IMR-90 (cell line): ENCODE measurements at regions not wholly inside any gene's neighbourhood (a gene's known extent, or its start where the extent isn't known, plus 50 kb on each side); places are given as distances from the start of the nearest gene placed in this dataset.

Experiments
- ATAC-seq: fragments of 200-7000 bp; cut with Tn5 transposase; 2 replicates; pipeline ENCODE4 v1.9.1; 2020; ENCODE audit warnings: low read depth, mild to moderate bottlenecking, moderate library complexity
- BruUV-seq: library from RNA; stranded (reverse); fragments of 400-500 nt; replicated peaks from 2 replicates; lab custom pipeline; 2021; lab: Mats Ljungman, UMichigan
- CTCF ChIA-PET: fragments of 300-600 bp; formaldehyde crosslinking; extraction: SDS; loops from one replicate; lab custom pipeline; 2021; ENCODE audit warnings: antibody characterized with exemption; lab: Yijun Ruan, JAX
- POLR2A ChIA-PET: fragments of 300-600 bp; sonication (Branson Sonifier 250); formaldehyde crosslinking; loops from one replicate; lab custom pipeline; 2022; ENCODE audit warnings: antibody characterized with exemption; ENCODE audit not compliant: unreplicated experiment; lab: Charles Lee
- DNase-seq: peaks from one replicate; pipeline ENCODE4 v3.0.0; 2013
- H2AFZ ChIP-seq: replicated peaks from 2 replicates; pipeline ENCODE3; 2013; ENCODE audit warnings: low read length, mild to moderate bottlenecking; ENCODE audit not compliant: poor library complexity
- H2AK5ac ChIP-seq: 2 replicates; pipeline ENCODE4 v1.6.1; 2013; ENCODE audit warnings: low read depth, low read length, inconsistent platforms
- H2AK9ac ChIP-seq: replicated peaks from 2 replicates; pipeline ENCODE3; 2013; ENCODE audit warnings: mild to moderate bottlenecking, low read depth, low read length, moderate library complexity; ENCODE audit not compliant: poor library complexity
- H2BK120ac ChIP-seq: 2 replicates; pipeline ENCODE4 v1.6.1; 2013; ENCODE audit warnings: low read depth, low read length, inconsistent platforms
- H2BK15ac ChIP-seq: 3 replicates; pipeline ENCODE4 v1.6.1; 2013; ENCODE audit warnings: low read depth, low read length, inconsistent platforms
- H2BK20ac ChIP-seq: 2 replicates; pipeline ENCODE4 v1.6.1; 2013; ENCODE audit warnings: low read depth, mild to moderate bottlenecking, inconsistent platforms, low read length, moderate library complexity
- H2BK5ac ChIP-seq: 2 replicates; pipeline ENCODE4 v1.6.1; 2013; ENCODE audit warnings: mild to moderate bottlenecking, low read depth, low read length, inconsistent platforms; ENCODE audit not compliant: poor library complexity, severe bottlenecking
- H3K14ac ChIP-seq: replicated peaks from 2 replicates; pipeline ENCODE4 v1.6.1; 2013; ENCODE audit warnings: low read depth, low read length, inconsistent platforms
- H3K18ac ChIP-seq: 2 replicates; pipeline ENCODE4 v1.6.1; 2013; ENCODE audit warnings: low read depth, low read length, control low read depth
- H3K23ac ChIP-seq: 2 replicates; pipeline ENCODE4 v1.6.1; 2013; ENCODE audit warnings: low read depth, low read length, inconsistent platforms
- H3K27ac ChIP-seq: 2 replicates; pipeline ENCODE4 v1.5.1; 2013; ENCODE audit warnings: mild to moderate bottlenecking, control low read depth, low read length; ENCODE audit not compliant: insufficient read depth
- H3K27me3 ChIP-seq: 2 replicates; pipeline ENCODE4 v1.6.1; 2013; ENCODE audit warnings: low read length; ENCODE audit not compliant: control insufficient read depth, insufficient read depth
- H3K36me3 ChIP-seq: 2 replicates; pipeline ENCODE4 v1.6.1; 2013; ENCODE audit warnings: low read length, mixed read lengths; ENCODE audit not compliant: control insufficient read depth, insufficient read depth
- H3K4ac ChIP-seq: 2 replicates; pipeline ENCODE4 v1.6.1; 2013; ENCODE audit warnings: low read depth, low read length, inconsistent platforms
- H3K4me1 ChIP-seq: 2 replicates; pipeline ENCODE4 v1.6.1; 2013; ENCODE audit warnings: low read length, mixed read lengths; ENCODE audit not compliant: control insufficient read depth, insufficient read depth
- H3K4me2 ChIP-seq: 2 replicates; pipeline ENCODE4 v1.6.1; 2013; ENCODE audit warnings: low read depth, mild to moderate bottlenecking, control low read depth, low read length, moderate library complexity
- H3K4me3 ChIP-seq: 2 replicates; pipeline ENCODE4 v1.5.1; 2013; ENCODE audit warnings: low read depth, mild to moderate bottlenecking, control low read depth, low read length, moderate library complexity; ENCODE audit not compliant: insufficient read depth
- H3K56ac ChIP-seq: 2 replicates; pipeline ENCODE4 v1.6.1; 2013; ENCODE audit warnings: low read length, inconsistent platforms; ENCODE audit not compliant: insufficient read depth; ENCODE audit errors: extremely low read depth
- H3K79me1 ChIP-seq, 2 experiments: 2 replicates each; pipeline ENCODE4 v1.6.1; 2013; ENCODE audit warnings: low read length in 2 of 2, inconsistent platforms in 1 of 2, low read depth in 1 of 2
- H3K9ac ChIP-seq: 2 replicates; pipeline ENCODE4 v1.6.1; 2013; ENCODE audit warnings: low read depth, low read length, control low read depth
- H3K9me1 ChIP-seq: 2 replicates; pipeline ENCODE4 v1.6.1; 2013; ENCODE audit warnings: low read length, inconsistent platforms; ENCODE audit not compliant: insufficient read depth
- H3K9me3 ChIP-seq: 2 replicates; pipeline ENCODE4 v1.6.1; 2013; ENCODE audit warnings: low read length; ENCODE audit not compliant: control insufficient read depth, insufficient read depth
- H4K20me1 ChIP-seq: 2 replicates; pipeline ENCODE4 v1.6.1; 2013; ENCODE audit warnings: low read length, inconsistent platforms; ENCODE audit not compliant: insufficient read depth
- H4K5ac ChIP-seq: 2 replicates; pipeline ENCODE4 v1.6.1; 2013; ENCODE audit warnings: mild to moderate bottlenecking, low read depth, low read length, control low read depth
- H4K8ac ChIP-seq, 2 experiments: 2 replicates each; pipeline ENCODE4 v1.6.1; 2013; ENCODE audit warnings: low read depth in 2 of 2, low read length in 2 of 2, control low read depth in 1 of 2, inconsistent platforms in 1 of 2
- H4K91ac ChIP-seq: 2 replicates; pipeline ENCODE4 v1.6.1; 2013; ENCODE audit warnings: low read depth, low read length, inconsistent platforms; ENCODE audit not compliant: insufficient read depth
- BHLHE40 ChIP-seq: fragments of 150-350 bp; IDR thresholded peaks from 2 replicates; pipeline ENCODE4 v1.6.1; 2016; ENCODE audit warnings: mild to moderate bottlenecking, low read depth, low read length
- CEBPB ChIP-seq: IDR thresholded peaks from 2 replicates; pipeline ENCODE4 v1.6.1; 2012; ENCODE audit warnings: low read depth, low read length, improper control_type of control experiment
- CHD1 ChIP-seq: IDR thresholded peaks from 2 replicates; pipeline ENCODE4 v1.6.1; 2012; ENCODE audit warnings: low read depth, low read length, improper control_type of control experiment
- FOS ChIP-seq: fragments of 150-350 bp; IDR thresholded peaks from 2 replicates; pipeline ENCODE4 v1.6.1; 2016; ENCODE audit warnings: low read depth, low read length
- MAFK ChIP-seq: IDR thresholded peaks from 2 replicates; pipeline ENCODE4 v1.6.1; 2012; ENCODE audit warnings: low read depth, low read length, improper control_type of control experiment
- MAZ ChIP-seq: IDR thresholded peaks from 2 replicates; pipeline ENCODE4 v1.6.1; 2012; ENCODE audit warnings: low read depth, mild to moderate bottlenecking, low read length, improper control_type of control experiment, moderate library complexity, borderline replicate concordance
- MXI1 ChIP-seq: IDR thresholded peaks from 2 replicates; pipeline ENCODE4 v1.6.1; 2012; ENCODE audit warnings: low read depth, mild to moderate bottlenecking, low read length, moderate library complexity, borderline replicate concordance
- NFE2L2 ChIP-seq: fragments of 150-350 bp; IDR thresholded peaks from 2 replicates; pipeline ENCODE4 v1.6.1; 2016; ENCODE audit warnings: low read depth, mild to moderate bottlenecking, low read length
- POLR2A ChIP-seq: IDR thresholded peaks from 2 replicates; pipeline ENCODE4 v1.6.1; 2012; ENCODE audit warnings: mild to moderate bottlenecking, low read depth, low read length
- RAD21 ChIP-seq: IDR thresholded peaks from 2 replicates; pipeline ENCODE4 v1.6.1; 2012; ENCODE audit warnings: low read length, improper control_type of control experiment
- RCOR1 ChIP-seq: IDR thresholded peaks from 2 replicates; pipeline ENCODE4 v1.6.1; 2012; ENCODE audit warnings: mild to moderate bottlenecking, low read length, improper control_type of control experiment; ENCODE audit not compliant: insufficient replicate concordance
- RFX5 ChIP-seq: IDR thresholded peaks from 2 replicates; pipeline ENCODE4 v1.8.0; 2012; ENCODE audit warnings: low read depth, mild to moderate bottlenecking, low read length, moderate library complexity
- SMC3 ChIP-seq: fragments of 150-350 bp; IDR thresholded peaks from 2 replicates; pipeline ENCODE4 v1.6.1; 2016; ENCODE audit warnings: low read depth, mild to moderate bottlenecking, antibody characterized with exemption, low read length, moderate library complexity
- dilution Hi-C: fragments of 300-500 bp; cut with HindIII; formaldehyde crosslinking; loops from one replicate; pipeline ENCODE4 v1.14.3; 2018; ENCODE audit warnings: low sequenced_read_pairs; ENCODE audit not compliant: unreplicated experiment
- in situ Hi-C: fragments of 300-500 bp; cut with MboI; formaldehyde crosslinking; loops from 3 replicates; pipeline ENCODE4 v1.14.3; 2019; ENCODE audit warnings: low sequenced_read_pairs, inconsistent platforms, mixed read lengths
- intact Hi-C: fragments of 100-400 bp; cut with micrococcal nuclease; formaldehyde crosslinking; loops from 2 replicates; pipeline ENCODE4 v1.10.0; 2022
- TF ChIP-seq, protein P1 (sequence below): fragments of 150-350 bp; IDR thresholded peaks from 2 replicates; pipeline ENCODE4 v1.6.1; 2016; ENCODE audit warnings: low read depth, mild to moderate bottlenecking, low read length, moderate library complexity, borderline replicate concordance
- TF ChIP-seq, protein P2 (sequence below): fragments of 150-350 bp; IDR thresholded peaks from 2 replicates; pipeline ENCODE4 v1.6.1; 2017; ENCODE audit warnings: mild to moderate bottlenecking, antibody characterized with exemption, low read length, low read depth
- TF ChIP-seq, protein P3 (sequence below): conservative IDR thresholded peaks from 2 replicates; pipeline ENCODE4 v1.5.1; 2012; ENCODE audit warnings: mild to moderate bottlenecking, low read depth, low read length, improper control_type of control experiment

DNA sequence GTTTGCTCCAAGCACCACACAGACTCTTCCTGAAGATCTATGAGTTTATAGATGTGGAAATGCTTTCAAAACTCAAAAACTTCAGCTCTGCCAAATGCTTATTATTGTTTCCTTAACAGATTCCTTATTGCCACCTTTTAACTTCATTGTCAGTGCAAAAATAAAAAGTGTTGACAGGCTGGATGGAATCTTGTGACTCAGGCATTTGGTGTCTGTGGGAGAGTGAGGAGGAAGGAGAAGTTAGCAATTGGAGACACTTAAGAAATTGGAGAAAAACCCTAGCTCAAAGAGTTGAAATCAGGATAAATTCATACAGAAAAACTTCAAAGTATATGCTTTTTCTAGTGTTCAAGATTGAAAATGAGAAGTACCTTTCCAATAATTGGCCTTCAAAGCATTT, 140.6 kb upstream of the PUM3 start:
- Histone ChIP-seq H3K4ac (no peak overlapping the region), H3K14ac (no peak overlapping the region), H3K9me3 (no peaks in the 10 kb centered on the region), H3K23ac (no peak overlapping the region), H4K8ac (no peak overlapping the region), H4K20me1 (no peaks in the 10 kb centered on the region), H2BK20ac (no peak overlapping the region), H3K27ac (no peak overlapping the region), H2BK120ac (no peak overlapping the region), H3K4me3 (no peak overlapping the region), H4K91ac (no peak overlapping the region), H3K9ac (no peak overlapping the region), H4K5ac (no peak overlapping the region), H3K56ac (no peak overlapping the region), H2BK15ac (no peak overlapping the region), H2BK5ac (no peak overlapping the region), H3K4me1 (no peaks in the 10 kb centered on the region), H3K9me1 (no peaks in the 10 kb centered on the region), H2AFZ (no peak overlapping the region), H2AK9ac (no peak overlapping the region), H3K79me1 (no peaks in the 10 kb centered on the region), H3K27me3 (peaks cover 3% of the 10 kb centered on the region; the same call in 1 of the 2 replicates), H3K18ac (no peak overlapping the region), H3K36me3 (no peaks in the 10 kb centered on the region), H3K4me2 (no peak overlapping the region), H2AK5ac (no peak overlapping the region)
- ChIA-PET POLR2A (no interaction called here), CTCF (no interaction called here)
- TF ChIP-seq MAFK: no peak
- TF ChIP-seq CEBPB: no peak
- no peak for TF ChIP-seq POLR2A
- no peak for TF ChIP-seq BHLHE40
- TF ChIP-seq CHD1: no peak
- TF ChIP-seq MXI1: no peak
- no peak for TF ChIP-seq SMC3
- no peak for TF ChIP-seq RCOR1
- TF ChIP-seq, protein P1, sequence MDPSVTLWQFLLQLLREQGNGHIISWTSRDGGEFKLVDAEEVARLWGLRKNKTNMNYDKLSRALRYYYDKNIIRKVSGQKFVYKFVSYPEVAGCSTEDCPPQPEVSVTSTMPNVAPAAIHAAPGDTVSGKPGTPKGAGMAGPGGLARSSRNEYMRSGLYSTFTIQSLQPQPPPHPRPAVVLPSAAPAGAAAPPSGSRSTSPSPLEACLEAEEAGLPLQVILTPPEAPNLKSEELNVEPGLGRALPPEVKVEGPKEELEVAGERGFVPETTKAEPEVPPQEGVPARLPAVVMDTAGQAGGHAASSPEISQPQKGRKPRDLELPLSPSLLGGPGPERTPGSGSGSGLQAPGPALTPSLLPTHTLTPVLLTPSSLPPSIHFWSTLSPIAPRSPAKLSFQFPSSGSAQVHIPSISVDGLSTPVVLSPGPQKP: no peak
- TF ChIP-seq, protein P2, sequence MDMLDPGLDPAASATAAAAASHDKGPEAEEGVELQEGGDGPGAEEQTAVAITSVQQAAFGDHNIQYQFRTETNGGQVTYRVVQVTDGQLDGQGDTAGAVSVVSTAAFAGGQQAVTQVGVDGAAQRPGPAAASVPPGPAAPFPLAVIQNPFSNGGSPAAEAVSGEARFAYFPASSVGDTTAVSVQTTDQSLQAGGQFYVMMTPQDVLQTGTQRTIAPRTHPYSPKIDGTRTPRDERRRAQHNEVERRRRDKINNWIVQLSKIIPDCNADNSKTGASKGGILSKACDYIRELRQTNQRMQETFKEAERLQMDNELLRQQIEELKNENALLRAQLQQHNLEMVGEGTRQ: no peak
- TF ChIP-seq, protein P3, sequence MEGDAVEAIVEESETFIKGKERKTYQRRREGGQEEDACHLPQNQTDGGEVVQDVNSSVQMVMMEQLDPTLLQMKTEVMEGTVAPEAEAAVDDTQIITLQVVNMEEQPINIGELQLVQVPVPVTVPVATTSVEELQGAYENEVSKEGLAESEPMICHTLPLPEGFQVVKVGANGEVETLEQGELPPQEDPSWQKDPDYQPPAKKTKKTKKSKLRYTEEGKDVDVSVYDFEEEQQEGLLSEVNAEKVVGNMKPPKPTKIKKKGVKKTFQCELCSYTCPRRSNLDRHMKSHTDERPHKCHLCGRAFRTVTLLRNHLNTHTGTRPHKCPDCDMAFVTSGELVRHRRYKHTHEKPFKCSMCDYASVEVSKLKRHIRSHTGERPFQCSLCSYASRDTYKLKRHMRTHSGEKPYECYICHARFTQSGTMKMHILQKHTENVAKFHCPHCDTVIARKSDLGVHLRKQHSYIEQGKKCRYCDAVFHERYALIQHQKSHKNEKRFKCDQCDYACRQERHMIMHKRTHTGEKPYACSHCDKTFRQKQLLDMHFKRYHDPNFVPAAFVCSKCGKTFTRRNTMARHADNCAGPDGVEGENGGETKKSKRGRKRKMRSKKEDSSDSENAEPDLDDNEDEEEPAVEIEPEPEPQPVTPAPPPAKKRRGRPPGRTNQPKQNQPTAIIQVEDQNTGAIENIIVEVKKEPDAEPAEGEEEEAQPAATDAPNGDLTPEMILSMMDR: no peak
- TF ChIP-seq NFE2L2: no peak
- TF ChIP-seq RFX5: no peak
- no peak for TF ChIP-seq RAD21
- TF ChIP-seq FOS: no peak
- TF ChIP-seq MAZ: no peak
- ATAC-seq (no peak), DNase-seq (no peak)
- intact Hi-C loops (no loop called here), dilution Hi-C loops (no loop called here), in situ Hi-C loops (no loop called here)
- no TSS peak for BruUV-seq
